Activated naive CD4-positive, alpha-beta T cell (primary cell): ENCODE measurements at regions not wholly inside any gene's neighbourhood (a gene's known extent, or its start where the extent isn't known, plus 50 kb on each side); places are given as distances from the start of the nearest gene placed in this dataset.

Source experiments
- DNase-seq, 4 experiments: peaks; one replicate each; lab custom pipeline; 2025; lab: John Stamatoyannopoulos, UW

DNA sequence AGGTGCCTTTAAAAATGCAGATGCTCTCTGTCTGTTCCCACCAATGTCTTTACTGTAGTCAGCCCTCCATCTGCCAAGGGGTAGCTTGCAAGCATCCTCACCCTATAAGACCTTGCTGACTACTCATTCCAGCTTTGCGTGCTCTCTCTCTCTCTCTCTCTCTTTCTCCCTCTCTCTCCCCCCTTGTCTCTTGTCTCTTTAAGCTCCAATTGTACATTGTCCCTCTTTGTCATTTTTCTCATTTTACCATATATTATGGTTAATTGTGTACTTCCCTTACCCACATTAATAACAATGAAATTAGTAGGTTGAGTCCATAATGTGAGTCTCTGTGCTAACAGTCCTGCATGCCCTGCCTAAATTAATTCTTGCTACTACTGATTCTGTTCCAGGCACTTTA, 350.2 kb upstream of the CDH4 start:
- no peak for DNase-seq

DNA sequence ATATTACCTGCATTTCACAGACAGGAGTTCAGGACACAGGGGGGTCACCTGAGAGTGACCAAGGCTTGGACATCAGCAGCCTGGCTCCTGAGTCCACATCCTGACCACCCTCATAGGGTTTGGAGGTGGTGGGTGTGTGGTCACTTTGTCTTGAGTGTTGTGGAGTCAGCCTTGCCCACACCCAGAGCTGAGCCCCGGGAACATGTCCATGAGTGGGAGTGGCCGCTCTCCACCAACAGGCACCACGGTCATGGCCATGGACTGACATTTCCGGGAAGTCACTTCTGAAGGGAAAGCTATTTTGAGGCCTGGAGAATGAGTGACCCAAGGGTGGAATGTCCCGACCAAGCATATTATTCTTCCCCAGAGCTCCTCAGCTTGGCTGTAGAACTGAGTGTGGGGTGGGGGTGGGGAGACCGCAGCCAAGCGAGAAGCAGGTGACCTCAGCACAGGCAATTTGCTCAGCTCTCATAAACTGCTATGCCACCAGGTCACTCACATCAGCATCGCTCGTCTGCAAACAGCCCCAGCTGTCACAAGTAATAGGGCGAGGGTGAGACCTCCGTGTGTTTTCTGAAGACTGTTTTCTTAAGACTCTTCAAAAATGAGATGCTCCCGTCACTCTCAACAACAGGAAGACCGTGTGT, 348.6 kb upstream of the CDH4 start:
- DNase-seq: no peak

DNA sequence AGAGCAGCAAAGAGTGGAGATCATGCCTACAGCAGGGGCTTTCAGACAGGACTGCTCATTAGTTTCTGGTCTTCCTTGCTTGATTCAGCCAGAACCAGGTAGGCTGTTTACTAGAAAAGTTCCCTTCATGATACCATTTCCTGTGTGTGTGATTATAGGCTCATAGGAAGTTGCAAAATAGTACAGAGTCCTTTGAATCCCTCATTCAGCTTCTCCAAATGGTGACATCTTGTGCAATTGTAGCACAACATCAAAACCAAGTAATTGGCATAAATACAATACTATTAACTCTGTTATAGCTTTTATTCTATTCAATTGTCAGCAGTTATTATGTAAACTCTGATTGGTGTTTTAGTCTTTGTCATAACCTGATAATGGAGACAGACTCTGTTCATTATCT, 347.3 kb upstream of the CDH4 start:
- no peak for DNase-seq

DNA sequence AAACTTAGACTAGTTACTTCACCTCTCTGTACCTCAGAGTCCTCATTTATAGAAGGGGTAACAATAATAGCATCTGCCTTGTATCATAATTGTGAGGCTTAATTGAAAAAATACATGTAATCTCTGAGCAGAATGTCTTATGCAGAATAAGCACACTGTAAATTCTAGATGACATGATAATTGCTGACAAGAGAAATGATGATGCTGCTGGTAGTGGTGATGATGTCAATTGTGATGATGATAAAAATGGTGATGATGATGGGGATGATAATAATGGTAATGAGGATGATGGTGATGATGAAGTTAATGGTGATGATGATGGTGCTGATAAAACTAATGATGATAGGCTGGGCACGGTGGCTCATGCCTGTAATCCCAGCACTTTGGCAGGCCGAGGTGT, 346.1 kb upstream of the CDH4 start:
- no peak for DNase-seq

DNA sequence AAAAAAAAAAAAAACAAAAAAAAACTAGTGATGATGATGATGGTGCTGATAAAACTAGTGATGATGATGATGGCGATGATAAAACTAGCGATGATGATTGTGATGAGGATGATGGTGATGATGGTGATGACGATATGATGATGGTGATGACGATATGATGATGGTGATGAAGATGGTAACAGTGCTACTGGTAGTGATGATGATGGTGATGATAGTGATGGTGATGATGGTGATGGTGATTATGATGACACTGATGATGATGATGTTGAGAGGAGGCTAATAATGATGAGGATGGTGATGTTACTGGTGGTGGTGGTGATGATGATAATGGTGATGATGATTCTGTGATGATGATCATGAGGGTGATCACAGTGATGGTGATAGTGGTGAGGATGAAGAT, 345.5 kb upstream of the CDH4 start:
- DNase-seq: no peak

DNA sequence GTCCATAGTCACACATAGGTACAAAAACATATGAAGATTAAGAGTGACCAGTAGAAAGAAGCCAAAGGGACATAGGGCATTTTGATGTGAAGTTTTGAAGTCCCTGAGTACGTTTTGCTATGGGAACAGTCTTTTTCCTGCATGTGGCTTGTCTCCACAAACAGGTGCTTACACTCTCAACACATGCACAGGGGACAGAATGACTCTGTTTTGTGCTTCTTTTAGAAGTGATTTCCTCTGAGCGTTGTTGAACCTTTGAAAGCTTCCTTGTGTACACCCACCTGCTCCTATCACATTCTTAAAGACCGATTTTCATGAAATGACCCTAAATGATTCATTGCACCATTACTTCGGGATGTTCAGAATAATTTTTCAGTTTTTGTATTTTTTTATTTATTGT, 338.8 kb upstream of the CDH4 start:
- no peak for DNase-seq

DNA sequence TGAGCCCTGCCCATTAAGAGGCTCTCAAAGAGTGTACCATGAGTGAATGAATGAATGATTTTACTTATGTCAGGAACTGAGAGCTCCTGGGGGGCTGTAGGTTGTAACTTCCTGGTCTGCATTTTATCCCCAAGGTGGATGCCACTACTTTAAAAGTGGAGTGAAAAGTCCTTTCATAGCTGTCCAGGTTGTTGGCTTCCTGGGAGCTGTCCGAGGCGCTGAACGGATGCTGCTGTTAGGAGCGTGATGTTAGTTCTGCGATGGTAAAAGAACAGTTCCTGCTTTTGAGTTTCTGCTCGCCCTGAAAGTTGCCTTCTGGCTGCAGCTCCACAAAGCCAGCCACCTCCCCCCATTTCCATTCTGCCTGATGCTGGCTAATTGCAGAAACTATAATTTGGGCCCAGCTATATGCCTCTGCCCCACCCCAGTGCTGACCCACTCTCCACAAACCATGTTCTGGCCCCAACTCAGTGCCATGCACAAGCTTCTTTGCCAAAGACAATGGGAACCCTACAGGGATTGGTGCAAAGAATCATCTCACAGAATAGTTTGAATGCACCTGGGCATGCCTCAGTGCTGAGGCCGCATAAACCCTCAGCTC, 330.9 kb upstream of the CDH4 start:
- DNase-seq: no peak

DNA sequence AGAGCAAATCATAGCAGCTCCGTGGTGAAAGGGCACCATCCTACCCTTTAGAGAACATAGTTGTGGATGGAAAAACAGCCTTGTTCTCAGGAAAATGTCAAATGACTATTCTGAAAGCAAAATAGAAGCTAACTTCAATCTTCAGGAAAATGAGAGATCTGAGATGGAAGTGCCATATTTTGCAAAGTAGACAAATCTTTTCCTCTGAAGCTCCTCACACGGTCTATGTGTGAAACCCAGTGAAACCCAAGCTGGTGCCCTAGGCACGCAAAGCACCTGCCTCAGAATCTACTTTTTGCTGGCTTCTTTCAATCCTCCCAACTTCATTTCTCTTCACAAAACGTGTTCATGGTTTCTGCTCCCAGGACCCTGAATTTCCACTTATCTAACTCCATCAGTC, 325.2 kb upstream of the CDH4 start:
- no peak for DNase-seq

DNA sequence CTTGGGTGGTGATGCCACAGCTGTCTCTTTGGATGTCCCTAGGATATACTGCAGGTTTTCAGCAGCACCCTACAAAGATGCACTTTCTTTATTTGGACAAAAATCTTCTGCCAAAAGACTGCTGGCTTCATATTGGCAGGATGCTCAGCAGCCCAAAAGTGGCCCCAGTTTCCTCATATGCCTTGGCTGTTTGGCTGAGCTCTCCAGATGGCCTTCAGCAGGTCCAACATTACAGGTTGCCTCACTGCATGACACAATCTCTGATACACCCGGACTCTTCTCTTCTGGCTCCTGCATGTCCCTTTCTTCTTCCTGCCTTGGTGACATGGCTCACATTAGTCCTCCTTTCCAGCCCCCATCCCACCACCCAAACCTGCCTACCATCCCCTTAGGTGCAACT, 323.7 kb upstream of the CDH4 start:
- no peak for DNase-seq

DNA sequence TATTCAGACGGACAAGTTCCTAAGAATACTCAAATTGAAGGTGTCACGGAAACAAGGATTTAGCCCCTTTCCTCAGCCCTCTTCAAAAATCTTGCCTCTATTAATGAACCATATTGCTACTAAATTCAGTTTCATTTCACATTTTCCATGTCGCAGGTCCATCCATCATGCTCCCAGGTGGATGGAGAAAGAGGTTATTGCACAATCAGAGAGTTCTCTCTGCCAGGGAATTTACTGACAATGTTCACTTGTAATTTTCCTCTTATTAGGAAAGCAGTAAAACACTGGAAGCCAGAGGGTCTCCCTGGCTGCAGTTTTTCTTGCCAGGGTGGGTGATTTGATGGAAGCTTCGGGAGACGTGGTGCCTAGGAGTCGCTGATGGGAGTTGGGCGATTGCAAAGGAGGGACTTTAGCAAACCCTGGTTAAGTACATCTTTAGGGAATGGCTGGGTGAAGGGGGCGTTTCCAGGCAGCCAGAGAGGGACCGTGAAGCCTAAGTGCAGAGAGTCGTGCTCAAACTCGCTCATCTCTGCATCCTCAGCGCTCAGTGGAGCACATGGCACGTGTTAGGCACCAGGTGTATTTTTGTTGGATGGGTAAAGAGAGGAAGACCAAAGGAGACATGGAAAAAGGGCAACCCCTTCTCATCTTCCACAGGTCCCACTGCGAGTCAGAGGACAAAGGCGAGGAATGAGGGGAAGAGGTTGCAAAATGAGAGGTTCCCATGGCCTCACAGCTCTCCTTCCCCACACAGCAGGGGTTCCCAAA, 321.9 kb upstream of the CDH4 start:
- no peak for DNase-seq

DNA sequence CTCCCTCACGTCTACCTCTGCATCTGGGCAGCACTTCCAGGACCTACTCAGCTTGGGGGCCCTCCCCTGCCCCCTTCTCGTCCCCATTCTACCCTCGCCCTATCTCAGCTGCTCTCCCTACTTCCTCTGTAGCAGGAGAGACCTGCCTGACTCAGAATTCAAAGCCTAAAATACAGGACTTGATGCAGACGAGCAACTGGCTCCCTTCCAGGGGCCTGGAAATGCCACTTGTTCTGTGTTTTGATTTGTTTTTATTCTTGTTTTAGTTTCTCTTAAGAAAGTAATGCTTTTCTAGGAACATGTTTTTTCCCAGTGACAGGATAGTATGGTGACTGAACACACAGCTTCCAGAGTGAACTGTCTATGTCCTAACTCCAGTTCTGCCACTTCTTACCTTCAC, 320.4 kb upstream of the CDH4 start:
- DNase-seq: no peak

DNA sequence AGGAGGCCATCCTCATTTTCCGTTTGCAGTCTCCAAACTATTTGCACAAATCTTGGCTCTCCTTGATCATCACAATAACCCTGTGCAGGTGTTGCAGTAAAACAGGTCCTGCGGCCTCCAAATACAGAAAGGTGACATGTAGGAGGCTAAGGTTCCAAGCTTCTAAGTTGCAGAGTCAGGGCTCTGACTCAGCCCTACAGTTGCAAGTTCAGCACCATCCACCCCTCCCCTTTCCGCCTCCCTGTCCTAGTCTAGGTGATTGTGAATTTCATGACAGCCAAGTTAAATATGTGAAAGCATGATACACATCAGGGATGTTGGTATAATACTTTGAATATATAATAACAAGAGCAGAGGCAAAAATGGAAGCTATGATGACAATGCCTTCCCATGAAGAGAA, 317.3 kb upstream of the CDH4 start:
- DNase-seq: no peak

DNA sequence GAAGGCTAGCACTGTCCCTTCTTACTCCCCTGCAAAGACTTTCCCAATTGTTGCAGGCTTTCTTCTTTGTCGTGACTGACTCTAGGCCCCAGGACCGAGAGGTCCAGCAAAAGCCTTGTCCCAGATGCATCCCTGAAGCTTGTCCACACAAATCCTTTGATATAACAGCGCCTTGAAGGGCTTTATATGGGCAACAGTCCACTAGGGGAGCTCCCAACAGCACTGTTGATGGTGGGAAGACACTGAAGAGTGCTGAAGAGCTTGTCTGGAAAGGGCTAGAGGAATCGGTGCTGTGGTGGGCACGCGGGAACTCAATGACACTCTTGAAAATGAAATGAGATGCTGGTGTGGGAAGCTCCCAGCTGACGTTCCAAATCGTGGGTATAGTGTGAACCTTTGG, 316.1 kb upstream of the CDH4 start:
- DNase-seq: no peak

DNA sequence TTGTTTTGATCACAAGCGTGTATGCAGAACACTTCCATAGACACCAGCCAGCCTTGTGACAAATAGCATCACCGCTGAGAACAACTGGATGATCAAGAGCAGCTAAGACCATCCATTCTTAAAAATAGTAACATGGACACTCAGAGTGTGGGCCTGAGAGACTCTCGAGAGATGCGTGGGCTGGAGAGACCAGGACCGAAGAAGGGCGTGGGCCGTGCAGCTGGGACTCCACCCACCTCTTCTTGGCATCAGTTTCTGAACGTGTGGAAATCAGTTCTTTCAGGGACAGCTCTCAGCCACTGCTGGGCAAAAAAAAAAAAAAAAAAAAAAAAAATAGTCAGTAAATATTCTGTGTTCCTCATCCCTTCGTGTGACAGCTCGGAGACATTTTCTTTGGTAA, 314.5 kb upstream of the CDH4 start:
- DNase-seq: no peak

DNA sequence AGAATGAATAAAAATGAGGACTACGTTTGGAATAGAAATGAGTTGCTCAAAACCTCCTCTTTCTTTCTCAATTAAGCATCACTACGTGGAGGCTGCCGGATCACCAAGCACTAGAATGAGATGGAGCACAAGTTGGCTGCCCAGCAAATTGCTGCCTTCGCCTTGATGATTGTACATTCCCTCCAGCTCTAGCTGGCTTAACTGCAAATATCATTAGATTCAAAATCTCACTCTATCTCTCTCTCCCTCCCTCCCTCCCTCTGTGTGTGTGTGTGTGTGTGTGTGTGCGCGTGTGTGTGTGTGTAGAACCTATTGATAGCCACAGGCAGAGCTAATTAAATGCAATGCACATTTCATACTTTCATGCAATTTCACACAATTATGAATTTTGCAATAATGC, 310.7 kb upstream of the CDH4 start:
- DNase-seq: no peak

DNA sequence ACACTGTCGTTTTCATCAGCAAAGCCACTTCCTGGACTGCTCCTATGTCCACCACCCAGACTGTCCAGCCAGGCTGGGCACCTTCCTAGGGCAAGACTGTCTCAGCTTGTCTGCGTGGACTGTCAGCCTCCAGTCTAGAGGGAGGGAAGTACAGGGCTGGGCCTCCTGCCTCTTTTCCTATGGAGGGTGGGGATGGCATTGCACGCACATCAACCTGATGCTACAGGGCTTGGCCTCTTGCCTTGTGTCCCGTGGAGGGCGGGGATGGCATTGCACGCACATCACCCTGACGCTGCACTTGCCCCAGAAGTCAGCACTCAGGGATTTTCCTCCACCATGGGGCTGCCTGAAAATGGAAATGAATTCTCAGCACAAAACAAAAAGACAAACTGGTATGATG, 304.2 kb upstream of the CDH4 start:
- no peak for DNase-seq

DNA sequence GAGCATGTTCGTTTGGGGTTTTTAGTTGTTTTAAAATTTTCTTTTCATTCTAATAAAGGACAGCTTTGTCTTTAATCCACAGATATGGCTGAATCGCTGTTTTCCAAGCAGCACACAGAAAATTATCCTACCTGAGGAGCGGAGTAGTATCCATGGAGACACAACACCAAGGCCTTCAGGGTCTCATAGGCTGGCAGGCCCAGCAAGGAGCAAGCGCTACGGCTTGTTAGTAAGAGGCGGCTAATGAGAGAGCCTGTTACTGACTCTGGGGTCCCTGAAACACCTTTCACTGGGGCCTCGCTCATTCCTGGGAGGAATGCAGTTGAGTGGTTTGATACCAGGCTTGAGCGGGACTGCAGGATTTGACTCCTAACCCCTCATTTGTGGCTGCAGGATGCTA, 303.8 kb upstream of the CDH4 start:
- DNase-seq: no peak

DNA sequence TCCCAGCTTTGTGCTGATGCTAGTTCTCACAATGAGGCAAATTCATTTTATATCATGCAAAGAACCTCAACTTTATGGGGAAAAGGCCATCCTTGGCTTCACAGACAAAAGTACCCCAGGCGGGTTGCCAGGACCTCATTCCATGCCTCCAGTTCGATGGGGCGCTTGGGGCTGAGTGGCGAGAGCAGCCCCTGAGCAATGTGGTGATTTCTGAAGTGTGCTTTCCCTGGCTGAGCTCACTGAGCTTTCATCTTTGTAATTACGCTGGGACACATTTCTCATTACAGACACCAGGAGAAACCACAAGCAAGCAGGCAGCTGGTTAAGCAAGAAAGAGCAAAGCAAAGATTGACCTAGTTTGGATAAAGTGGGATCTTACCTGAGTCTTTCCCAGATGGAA, 301.5 kb upstream of the CDH4 start:
- DNase-seq: no peak

DNA sequence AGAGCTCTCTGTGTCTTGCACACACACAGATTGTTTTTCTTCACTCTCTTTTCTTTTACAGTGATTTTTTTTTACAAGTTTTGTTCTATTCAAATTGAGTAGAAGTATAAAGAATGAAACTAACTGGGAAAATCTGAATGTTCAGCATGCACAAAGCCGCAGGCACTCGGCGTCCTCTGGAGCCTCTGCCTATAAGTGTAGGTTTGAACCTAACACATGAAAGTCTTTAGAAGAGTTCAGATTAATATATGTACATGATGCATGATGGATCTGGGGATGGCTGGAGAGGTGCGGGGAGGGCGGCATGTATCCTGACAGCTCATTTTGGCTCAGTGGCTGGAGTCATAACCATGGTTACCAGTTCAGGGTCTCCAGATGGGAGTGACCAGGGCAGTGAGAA, 301.1 kb upstream of the CDH4 start:
- DNase-seq: no peak

DNA sequence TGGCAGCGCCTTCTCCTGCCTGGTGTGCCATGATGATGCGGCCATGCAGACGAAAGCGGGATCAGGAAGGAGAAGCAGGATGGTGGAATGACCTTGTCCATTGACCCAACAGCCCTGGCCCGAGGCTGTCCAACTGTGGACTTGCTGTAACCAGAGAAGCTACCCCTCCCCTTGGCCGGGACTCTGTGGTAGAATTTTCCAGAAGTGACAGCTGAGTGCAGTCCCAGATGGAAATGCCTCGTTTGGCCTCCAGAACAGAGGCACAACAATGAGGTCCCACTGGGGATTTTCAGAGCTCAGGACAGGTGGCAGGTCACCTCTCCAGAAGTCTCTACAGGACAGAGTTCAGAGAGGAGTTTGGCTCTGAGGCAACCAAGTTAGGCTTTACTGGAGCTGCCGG, 299.2 kb upstream of the CDH4 start:
- DNase-seq: no peak

DNA sequence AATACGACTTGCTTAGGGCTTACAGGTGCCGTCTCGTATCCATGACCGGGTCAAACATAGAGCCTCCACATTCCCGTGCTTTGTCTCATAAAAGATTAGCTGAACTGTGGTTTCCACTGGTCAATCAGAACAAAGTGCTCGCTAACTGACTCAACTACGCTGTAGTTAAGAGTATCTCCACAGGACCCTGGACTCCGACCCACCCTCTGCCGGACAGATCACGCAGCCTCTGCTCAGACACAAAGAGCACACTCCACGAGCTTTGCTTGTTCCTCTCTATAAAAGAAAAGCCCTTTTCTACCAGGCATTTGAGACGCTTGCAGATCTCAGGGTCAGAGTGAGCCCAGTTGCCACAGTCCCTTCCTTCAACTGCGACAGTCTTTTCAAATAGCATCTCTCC, 298.7 kb upstream of the CDH4 start:
- DNase-seq: no peak

DNA sequence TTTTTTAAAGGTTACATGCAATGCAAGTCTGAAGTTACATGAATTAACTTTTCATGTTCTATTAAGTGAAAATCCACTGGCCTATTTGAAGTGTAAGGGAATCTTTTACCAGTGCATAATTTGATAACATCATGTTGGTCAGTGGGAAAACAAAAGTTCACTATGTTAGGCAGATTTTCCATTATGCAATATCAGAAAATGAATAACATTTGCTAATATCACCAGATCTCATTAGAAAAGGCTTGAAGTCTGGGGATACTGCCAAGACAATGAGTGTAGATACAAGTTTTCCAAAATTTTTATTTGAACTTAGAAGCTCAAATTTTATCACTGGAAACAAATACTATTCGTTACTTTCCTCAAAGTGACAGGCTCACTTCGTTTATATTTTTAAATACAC, 296.4 kb upstream of the CDH4 start:
- DNase-seq: no peak

DNA sequence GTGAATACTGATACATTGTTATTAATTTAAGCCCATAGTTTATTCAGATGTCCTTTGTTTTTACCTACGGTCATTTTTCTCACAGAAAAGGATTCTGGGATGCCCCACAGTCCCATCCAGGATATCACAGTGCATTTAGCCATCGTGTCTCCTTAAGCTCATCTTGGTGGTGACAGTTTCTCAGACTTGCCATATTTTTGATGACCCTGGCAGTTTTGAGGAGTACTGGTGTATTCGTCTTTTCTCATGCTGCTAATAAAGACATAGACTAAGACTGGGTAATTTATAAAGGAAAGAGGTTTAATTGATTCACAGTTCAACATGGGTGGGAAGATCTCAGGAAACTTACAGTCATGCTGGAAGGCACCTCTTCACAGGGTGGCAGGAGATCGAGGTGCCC, 295.9 kb upstream of the CDH4 start:
- no peak for DNase-seq

DNA sequence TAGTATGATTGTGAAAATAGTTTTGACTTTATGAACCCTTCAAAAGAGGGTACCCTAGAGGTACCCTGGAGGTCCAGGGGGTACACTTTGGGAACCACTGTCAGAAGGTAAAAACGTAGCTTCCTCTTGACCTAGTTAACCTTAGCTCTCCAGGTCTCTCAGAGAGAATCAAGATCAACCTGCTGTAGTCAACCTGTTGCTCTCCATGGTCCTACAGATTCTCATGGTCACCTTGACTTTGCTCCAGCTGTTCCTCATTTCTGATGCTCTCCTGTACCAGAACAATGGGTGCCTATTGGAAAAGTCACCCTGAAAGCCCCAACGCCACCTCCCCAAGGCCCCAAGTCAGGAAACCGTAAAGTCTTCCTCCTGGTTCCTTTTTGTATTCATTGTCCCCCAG, 294.4 kb upstream of the CDH4 start:
- DNase-seq: no peak
